Body of pancreas (tissue), 4 donors: ENCODE measurements at regions not wholly inside any gene's neighbourhood (a gene's known extent, or its start where the extent isn't known, plus 50 kb on each side); places are given as distances from the start of the nearest gene placed in this dataset.
"Not testable (repeated sequence)": the region's sequence is repeated elsewhere in the genome, so short reads cannot be mapped to it uniquely, and the experiment has no call there.

Experiments used
- CTCF ChIP-seq, 7 experiments: fragments of 450-650 bp in 4 of 7; fragments of 200-600 bp in 3 of 7; sonication (generic) in 3 of 7; IDR thresholded peaks; one replicate each; pipeline ENCODE4 v1.5.1; 2016 to 2019; ENCODE audit warnings: antibody characterized with exemption in 7 of 7
- POLR2A ChIP-seq, 3 donors: fragments of 450-650 bp; IDR thresholded peaks; one replicate each; pipeline ENCODE4 v1.6.1; 2016; ENCODE audit warnings: antibody characterized with exemption in 3 of 3, mild to moderate bottlenecking in 2 of 3

DNA sequence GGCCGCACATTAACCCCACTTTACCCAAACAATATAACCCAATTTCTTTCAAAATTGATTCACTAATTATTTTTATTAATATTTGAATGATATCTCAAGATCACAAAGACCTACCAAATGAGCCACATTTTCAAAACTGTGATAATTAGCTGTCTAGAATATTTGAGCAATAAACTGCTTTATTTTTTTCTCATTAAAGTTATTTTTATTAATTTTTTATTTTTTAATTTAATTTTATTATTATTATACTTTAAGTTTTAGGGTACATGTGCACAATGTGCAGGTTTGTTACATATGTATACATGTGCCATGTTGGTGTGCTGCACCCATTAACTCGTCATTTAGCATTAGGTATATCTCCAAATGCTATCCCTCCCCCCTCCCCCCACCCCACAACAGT is 489.8 kb upstream of the TECRL start:
- TF ChIP-seq CTCF, POLR2A (IDR thresholded peaks at IDR 0.05): not testable (repeated sequence)
